Spleen (tissue), 7 donors: ENCODE measurements at regions not wholly inside any gene's neighbourhood (a gene's known extent, or its start where the extent isn't known, plus 50 kb on each side); places are given as distances from the start of the nearest gene placed in this dataset.

Experiments used
- POLR2A ChIP-seq, 3 donors: fragments of 450-650 bp; IDR thresholded peaks; one replicate each; pipeline ENCODE4 v1.5.1; 2017; ENCODE audit warnings: antibody characterized with exemption in 3 of 3, mild to moderate bottlenecking in 1 of 3
- TF ChIP-seq, protein P1 (sequence below), 11 experiments: fragments of 200-600 bp in 7 of 11; fragments of 450-650 bp in 4 of 11; sonication (generic) in 4 of 11; IDR thresholded peaks in 8 of 11; conservative IDR thresholded peaks in 3 of 11; 1 replicate in 7 of 11; 2 replicates in 4 of 11; pipeline versions ENCODE4 v1.4.0 to v1.8.0; 2016 to 2021; ENCODE audit warnings: antibody characterized with exemption in 11 of 11, inconsistent platforms in 4 of 11, mild to moderate bottlenecking in 1 of 11
- donor health status: DM: no; HTN: no; CAD: no; lungs with moderate emphysema.
- donor health status: DM: no; HTN: no; CAD: no.
- donor health status: DM: no; HTN: no; CAD: no.

GRCh38 chr6:971981-972640, 279.2 kb upstream of the EXOC2 start:
- no peak for TF ChIP-seq POLR2A (IDR thresholded peaks at IDR 0.05)
- TF ChIP-seq, protein P1, sequence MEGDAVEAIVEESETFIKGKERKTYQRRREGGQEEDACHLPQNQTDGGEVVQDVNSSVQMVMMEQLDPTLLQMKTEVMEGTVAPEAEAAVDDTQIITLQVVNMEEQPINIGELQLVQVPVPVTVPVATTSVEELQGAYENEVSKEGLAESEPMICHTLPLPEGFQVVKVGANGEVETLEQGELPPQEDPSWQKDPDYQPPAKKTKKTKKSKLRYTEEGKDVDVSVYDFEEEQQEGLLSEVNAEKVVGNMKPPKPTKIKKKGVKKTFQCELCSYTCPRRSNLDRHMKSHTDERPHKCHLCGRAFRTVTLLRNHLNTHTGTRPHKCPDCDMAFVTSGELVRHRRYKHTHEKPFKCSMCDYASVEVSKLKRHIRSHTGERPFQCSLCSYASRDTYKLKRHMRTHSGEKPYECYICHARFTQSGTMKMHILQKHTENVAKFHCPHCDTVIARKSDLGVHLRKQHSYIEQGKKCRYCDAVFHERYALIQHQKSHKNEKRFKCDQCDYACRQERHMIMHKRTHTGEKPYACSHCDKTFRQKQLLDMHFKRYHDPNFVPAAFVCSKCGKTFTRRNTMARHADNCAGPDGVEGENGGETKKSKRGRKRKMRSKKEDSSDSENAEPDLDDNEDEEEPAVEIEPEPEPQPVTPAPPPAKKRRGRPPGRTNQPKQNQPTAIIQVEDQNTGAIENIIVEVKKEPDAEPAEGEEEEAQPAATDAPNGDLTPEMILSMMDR (IDR thresholded peaks at IDR 0.05 in 8 of 11, conservative IDR thresholded peaks at IDR 0.05 in 3 of 11): no peak
